HG03378 (cell line): ENCODE measurements at regions not wholly inside any gene's neighbourhood (a gene's known extent, or its start where the extent isn't known, plus 50 kb on each side); places are given as distances from the start of the nearest gene placed in this dataset.

Experiments used
- ATAC-seq: cut with Tn5 transposase; IDR thresholded peaks from one replicate; pipeline ENCODE4 v1.9.1; 2021; ENCODE audit warnings: mild to moderate bottlenecking, moderate library complexity; ENCODE audit not compliant: unreplicated experiment

DNA sequence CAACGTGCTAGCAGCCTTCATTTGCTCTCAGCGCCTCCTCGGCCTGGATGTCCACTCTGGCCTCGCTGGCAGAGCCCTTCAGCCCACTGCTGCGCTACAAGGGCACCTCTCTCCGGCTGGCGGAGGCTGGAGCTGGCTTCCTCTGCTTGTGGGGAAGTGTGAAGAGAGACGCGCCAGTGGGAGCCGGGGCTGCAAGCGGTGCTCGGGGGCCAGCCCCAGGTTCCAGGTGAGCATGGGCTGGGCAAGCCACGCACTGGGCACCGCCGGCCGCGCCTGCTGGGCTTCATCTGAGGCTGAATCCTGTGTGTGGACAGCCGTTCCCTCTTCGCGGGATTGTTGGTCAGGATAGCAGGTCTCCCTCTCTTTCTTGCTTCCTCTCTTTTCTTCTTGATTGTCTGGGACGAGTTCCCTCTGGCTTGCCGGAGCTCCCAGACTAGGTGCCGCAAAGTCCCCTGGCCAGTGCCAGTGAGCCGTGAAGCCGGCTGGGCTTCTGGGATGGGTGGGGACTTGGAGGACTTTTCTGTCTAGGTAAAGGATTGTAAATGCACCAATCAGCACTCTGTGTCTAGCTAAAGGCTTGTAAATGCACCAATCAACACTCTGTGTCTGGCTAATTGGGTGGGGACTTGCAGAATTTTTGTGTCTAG lies 165.0 kb downstream of the HEPH start:
- ATAC-seq = no peak

DNA sequence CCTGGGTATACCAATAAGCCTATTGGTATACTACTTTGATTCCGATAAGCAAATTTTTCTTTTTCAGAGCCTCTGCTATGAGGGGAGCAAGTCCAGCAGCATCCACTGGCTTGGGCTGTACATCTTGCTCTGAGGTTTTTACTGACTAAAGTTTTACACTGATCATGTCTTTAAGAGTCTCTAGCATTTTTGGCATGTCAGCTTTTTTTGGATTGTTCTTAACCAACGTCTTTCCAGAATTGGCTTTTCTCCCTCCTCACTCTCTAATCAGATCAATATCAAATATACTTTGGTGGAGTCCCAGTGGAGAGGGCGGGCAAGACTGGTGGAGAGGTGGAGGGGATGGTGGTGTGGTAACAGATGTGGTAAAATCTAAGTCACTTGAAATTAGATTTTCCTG lies 196.8 kb downstream of the HEPH start:
- ATAC-seq = no peak

DNA sequence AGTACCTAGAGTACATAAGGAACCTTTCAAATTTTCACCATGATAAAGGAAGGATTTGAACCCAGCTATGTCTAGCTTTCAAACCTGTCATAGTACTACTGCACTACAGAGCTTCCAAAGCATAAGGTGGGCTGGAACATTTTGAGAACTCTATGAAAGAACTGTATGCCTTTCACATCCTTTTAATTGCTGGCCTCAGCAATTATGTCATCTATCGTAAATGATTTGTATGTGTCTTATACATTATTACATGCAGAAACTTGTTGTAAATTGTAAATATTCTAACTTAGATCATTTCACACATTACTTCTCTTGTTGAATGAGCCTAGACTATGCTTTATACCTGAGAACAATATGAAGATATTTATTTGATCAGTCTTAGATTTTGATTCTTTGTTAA lies 220.7 kb downstream of the HEPH start:
- ATAC-seq = no peak

- no peak for ATAC-seq
Observed at GRCh38 chrX:66399273-66399672, 235.2 kb downstream of the HEPH start.

DNA sequence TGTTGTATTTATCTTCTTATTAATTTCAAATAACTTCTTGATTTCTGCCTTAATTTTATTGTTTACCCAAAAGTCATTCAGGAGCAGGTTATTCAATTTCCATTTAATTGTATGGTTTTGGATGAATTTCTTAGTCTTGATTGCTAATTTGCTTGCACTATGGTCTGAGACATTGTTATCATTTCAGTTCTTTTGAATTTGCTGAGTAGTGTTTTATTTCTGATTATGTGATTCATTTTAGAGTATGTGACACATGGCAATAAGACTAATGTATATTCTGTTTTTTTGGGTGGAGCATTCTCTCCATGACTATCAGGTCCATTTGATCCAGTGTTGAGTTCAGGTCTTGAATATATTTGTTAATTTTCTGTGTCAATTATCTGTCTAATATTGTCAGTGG lies 236.7 kb downstream of the EDA2R start:
- ATAC-seq = no peak

DNA sequence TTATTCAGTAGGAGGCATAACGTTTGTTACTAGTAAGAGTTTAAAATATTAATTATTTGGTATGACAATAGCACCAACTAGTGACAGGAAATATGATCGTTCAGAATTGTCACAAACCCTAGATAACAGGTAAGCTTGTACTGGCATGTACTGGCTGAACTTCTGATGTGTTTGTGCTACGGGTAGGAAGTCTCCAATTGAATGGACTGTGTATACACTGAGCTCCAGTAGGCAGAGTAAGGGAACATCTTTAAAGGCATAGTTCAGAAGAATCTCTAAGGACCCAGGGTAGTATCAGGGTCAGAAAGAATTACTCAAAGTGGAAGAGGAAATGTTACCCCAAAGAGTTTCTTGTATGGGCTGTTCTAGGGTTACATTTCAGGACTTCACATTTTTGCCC lies 230.4 kb downstream of the EDA2R start:
- ATAC-seq = peak; percentile 86

DNA sequence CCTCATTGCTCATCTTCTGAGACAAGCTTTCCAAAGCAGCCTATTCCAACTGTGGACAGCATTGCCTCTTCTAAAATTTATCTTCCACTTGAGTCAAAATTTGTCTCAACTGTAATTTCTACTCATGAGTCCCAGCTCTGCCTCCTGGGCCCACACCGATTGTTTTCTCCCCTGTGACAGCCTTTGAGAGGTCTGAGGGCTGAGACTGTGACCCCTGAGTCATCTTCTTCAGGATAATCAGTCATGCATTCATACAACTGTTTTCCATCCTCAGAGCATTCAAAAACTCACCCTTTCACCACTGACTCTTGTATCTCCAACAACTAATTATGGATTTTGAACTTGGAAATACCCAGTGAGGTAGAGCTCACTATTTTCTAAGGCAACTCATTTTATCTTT lies 228.1 kb downstream of the EDA2R start:
- no peak for ATAC-seq
